ENCODE measurements at regions not wholly inside any gene's neighbourhood (a gene's known extent, or its start where the extent isn't known, plus 50 kb on each side); places are given as distances from the start of the nearest gene placed in this dataset.

GRCh38 chr1:214124281-214124805 is 136.6 kb downstream of the PROX1 start:
- TF ChIP-seq CTCF (conservative IDR thresholded peaks at IDR 0.05 in 1 of 2, IDR thresholded peaks at IDR 0.05 in 1 of 2; ENCODE audit: low read depth in 1 of 2, low read length in 2 of 2) (no peak), EZH2 (IDR thresholded peaks at IDR 0.05; ENCODE audit: low read length, missing control alignments) (no peak)
